ENCODE measurements at regions not wholly inside any gene's neighbourhood (a gene's known extent, or its start where the extent isn't known, plus 50 kb on each side); places are given as distances from the start of the nearest gene placed in this dataset.

DNA sequence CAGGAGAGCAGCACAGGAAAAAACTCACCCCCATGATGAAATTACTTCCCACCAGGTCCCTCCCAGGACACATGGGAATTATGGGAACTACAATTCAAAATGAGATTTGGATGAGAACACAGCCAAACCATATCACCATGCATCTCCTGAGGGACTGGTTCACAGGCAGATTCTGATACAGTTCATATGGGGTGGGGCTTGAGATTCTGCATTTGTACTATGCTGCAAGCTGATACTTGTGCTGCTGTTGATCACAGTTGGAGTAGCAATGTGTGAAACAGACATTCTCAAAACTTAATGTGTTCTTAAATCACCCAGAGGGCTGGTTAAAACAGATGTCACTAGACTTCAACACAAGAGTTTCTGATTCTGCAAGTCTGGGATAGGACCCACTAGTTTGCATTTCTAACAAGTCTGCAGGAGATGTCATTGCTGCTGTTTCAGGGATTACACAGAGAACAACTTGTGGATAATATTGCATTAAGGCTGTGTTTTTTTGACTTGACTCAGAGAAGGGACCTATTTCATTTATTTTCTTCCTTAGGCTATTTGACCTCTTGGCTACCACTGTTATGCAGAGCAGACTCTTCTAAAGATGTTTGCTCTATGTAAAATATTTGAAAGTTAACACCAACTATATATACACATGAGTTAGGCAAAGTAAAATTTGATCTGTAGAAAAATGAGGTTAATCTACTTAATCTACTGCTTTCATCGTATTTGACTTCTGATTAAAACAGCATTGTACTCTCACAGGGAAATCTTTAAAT is 194.2 kb upstream of the CNTN3 start:
- no peaks in the 10 kb centered on the region for H3K27me3 ChIP-seq (ENCODE audit: control insufficient read depth, insufficient read depth, low read length, poor library complexity, severe bottlenecking)
- peaks cover 11% of the 10 kb centered on the region for H3K9me3 Mint-ChIP-seq
- H3K36me3 Mint-ChIP-seq (ENCODE audit: low read depth) = no peaks in the 10 kb centered on the region
- H3K9ac ChIP-seq (ENCODE audit: extremely low read depth, low read length, poor library complexity, severe bottlenecking) = no peak overlapping the region
- H3K27me3 Mint-ChIP-seq (ENCODE audit: insufficient read depth) = peaks cover 5% of the 10 kb centered on the region
- no peak overlapping the region for H3K27ac ChIP-seq (ENCODE audit: low read depth, low read length)
- no peaks in the 10 kb centered on the region for H3K4me1 Mint-ChIP-seq
- no peak for DNase-seq
- no peaks in the 10 kb centered on the region for H3K9me3 ChIP-seq (ENCODE audit: control insufficient read depth, low read length)
- no peak overlapping the region for H3K27ac Mint-ChIP-seq
- H3K36me3 ChIP-seq (ENCODE audit: control insufficient read depth, insufficient read depth, low read length) = no peaks in the 10 kb centered on the region
- no peak overlapping the region for H3K4me3 Mint-ChIP-seq
- 90 to 100% methylated on average over 1 of the region's 1 CpG for WGBS, 2 experiments (ENCODE audit: insufficient coverage in 1 of 2, insufficient read length in 1 of 2)
- no peaks in the 10 kb centered on the region for H3K4me1 ChIP-seq (ENCODE audit: control insufficient read depth, insufficient read depth, low read length)
- no peak overlapping the region for H3K4me3 ChIP-seq (ENCODE audit: low read length)
- TF ChIP-seq, protein P1, sequence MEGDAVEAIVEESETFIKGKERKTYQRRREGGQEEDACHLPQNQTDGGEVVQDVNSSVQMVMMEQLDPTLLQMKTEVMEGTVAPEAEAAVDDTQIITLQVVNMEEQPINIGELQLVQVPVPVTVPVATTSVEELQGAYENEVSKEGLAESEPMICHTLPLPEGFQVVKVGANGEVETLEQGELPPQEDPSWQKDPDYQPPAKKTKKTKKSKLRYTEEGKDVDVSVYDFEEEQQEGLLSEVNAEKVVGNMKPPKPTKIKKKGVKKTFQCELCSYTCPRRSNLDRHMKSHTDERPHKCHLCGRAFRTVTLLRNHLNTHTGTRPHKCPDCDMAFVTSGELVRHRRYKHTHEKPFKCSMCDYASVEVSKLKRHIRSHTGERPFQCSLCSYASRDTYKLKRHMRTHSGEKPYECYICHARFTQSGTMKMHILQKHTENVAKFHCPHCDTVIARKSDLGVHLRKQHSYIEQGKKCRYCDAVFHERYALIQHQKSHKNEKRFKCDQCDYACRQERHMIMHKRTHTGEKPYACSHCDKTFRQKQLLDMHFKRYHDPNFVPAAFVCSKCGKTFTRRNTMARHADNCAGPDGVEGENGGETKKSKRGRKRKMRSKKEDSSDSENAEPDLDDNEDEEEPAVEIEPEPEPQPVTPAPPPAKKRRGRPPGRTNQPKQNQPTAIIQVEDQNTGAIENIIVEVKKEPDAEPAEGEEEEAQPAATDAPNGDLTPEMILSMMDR (conservative IDR thresholded peaks at IDR 0.05) = no peak

DNA sequence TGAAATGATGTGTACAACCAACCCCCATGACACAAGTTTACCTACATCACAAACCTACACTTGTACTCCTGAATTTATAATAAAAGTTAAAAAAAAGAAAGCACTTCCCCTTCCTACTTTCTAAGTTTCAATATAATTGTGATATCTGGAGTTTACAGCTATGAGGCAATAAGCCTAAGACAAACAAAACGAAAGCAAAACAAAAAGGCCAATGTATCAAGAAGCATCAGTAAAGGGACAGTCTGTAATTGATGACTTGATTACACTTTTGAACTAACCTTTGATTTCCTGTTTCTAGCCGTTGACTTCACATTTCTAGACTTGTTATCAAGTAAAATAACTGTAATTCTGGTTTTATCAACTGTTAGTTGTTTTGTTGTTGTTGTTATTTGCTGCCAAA is 187.5 kb upstream of the CNTN3 start:
- Histone ChIP-seq H3K9me3 (ENCODE audit: control insufficient read depth, low read length) (peaks cover 6% of the 10 kb centered on the region), H3K27ac (ENCODE audit: low read depth, low read length) (no peak overlapping the region), H3K4me1 (ENCODE audit: control insufficient read depth, insufficient read depth, low read length) (peaks cover 3% of the 10 kb centered on the region), H3K9ac (ENCODE audit: extremely low read depth, low read length, poor library complexity, severe bottlenecking) (no peak overlapping the region), H3K27me3 (ENCODE audit: control insufficient read depth, insufficient read depth, low read length, poor library complexity, severe bottlenecking) (no peaks in the 10 kb centered on the region), H3K36me3 (ENCODE audit: control insufficient read depth, insufficient read depth, low read length) (no peaks in the 10 kb centered on the region), H3K4me3 (ENCODE audit: low read length) (no peak overlapping the region)
- H3K9me3 Mint-ChIP-seq = peaks cover 30% of the 10 kb centered on the region
- TF ChIP-seq, protein P1 (conservative IDR thresholded peaks at IDR 0.05) = no peak
- H3K27me3 Mint-ChIP-seq (ENCODE audit: insufficient read depth) = no peaks in the 10 kb centered on the region
- no peak overlapping the region for H3K4me3 Mint-ChIP-seq
- no peaks in the 10 kb centered on the region for H3K4me1 Mint-ChIP-seq
- DNase-seq = no peak
- 83% methylated on average over 1 to 2 of the region's 2 CpGs for WGBS, 2 experiments (ENCODE audit: insufficient coverage in 1 of 2, insufficient read length in 1 of 2)
- H3K36me3 Mint-ChIP-seq (ENCODE audit: low read depth) = no peaks in the 10 kb centered on the region
- H3K27ac Mint-ChIP-seq = no peak overlapping the region

DNA sequence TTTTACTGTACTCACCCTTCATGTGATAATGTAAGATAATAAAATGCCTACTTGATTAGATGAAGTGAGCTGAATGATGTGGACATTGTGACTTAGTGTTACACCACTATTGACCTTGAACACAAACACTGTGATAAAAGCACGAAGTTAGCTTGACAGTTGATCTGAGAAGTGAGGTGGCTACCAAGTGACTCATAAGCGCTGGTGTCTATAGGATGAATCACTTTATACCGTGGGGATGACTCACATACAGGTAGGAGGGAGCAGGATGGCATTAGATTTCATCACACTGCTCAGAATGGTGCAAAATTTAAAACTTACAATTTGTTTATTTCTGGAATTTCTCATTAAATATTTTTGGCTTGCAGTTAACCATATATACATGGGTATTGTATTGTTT is 174.7 kb upstream of the CNTN3 start:
- H3K9ac ChIP-seq (ENCODE audit: extremely low read depth, low read length, poor library complexity, severe bottlenecking) = no peak overlapping the region
- H3K4me1 Mint-ChIP-seq = peaks cover 19% of the 10 kb centered on the region
- H3K27me3 Mint-ChIP-seq (ENCODE audit: insufficient read depth) = no peaks in the 10 kb centered on the region
- no peaks in the 10 kb centered on the region for H3K36me3 Mint-ChIP-seq (ENCODE audit: low read depth)
- peaks cover 13% of the 10 kb centered on the region for H3K9me3 ChIP-seq (ENCODE audit: control insufficient read depth, low read length)
- no peaks in the 10 kb centered on the region for H3K36me3 ChIP-seq (ENCODE audit: control insufficient read depth, insufficient read depth, low read length)
- DNase-seq = no peak
- 80% methylated on average over 2 to 3 of the region's 3 CpGs for WGBS, 2 experiments (ENCODE audit: insufficient coverage in 1 of 2, insufficient read length in 1 of 2)
- no peak overlapping the region for H3K4me3 ChIP-seq (ENCODE audit: low read length)
- TF ChIP-seq, protein P1 (conservative IDR thresholded peaks at IDR 0.05) = no peak
- no peak overlapping the region for H3K27ac ChIP-seq (ENCODE audit: low read depth, low read length)
- no peaks in the 10 kb centered on the region for H3K27me3 ChIP-seq (ENCODE audit: control insufficient read depth, insufficient read depth, low read length, poor library complexity, severe bottlenecking)
- H3K9me3 Mint-ChIP-seq = peaks cover 10% of the 10 kb centered on the region
- H3K27ac Mint-ChIP-seq = no peak overlapping the region
- H3K4me1 ChIP-seq (ENCODE audit: control insufficient read depth, insufficient read depth, low read length) = peaks cover 4% of the 10 kb centered on the region
- H3K4me3 Mint-ChIP-seq = no peak overlapping the region
